HG03342 (cell line): ENCODE measurements at regions not wholly inside any gene's neighbourhood (a gene's known extent, or its start where the extent isn't known, plus 50 kb on each side); places are given as distances from the start of the nearest gene placed in this dataset.

Experiments used
- ATAC-seq: cut with Tn5 transposase; IDR thresholded peaks from one replicate; pipeline ENCODE4 v1.9.1; 2021; ENCODE audit warnings: mild to moderate bottlenecking, moderate library complexity; ENCODE audit not compliant: unreplicated experiment

DNA sequence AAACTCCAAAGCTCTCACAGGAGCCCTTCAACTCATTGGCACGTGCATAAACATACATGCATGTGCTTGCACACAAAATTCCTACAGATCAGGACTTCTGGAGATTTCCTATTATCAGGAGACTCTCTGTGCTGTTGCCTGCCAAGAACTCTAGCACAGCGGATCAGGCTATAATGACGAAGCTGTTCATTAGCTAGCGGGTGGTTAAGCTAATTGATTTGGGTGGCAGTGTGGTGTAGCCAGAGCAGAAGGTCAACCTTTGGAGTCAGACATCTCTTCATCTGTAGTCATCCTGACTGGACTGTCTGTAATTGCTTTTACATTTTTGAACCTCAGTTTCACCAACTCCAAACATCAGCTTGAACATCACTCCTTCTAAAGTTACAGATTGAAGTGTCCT lies 69.0 kb downstream of the KIF2B start:
- ATAC-seq = no peak

DNA sequence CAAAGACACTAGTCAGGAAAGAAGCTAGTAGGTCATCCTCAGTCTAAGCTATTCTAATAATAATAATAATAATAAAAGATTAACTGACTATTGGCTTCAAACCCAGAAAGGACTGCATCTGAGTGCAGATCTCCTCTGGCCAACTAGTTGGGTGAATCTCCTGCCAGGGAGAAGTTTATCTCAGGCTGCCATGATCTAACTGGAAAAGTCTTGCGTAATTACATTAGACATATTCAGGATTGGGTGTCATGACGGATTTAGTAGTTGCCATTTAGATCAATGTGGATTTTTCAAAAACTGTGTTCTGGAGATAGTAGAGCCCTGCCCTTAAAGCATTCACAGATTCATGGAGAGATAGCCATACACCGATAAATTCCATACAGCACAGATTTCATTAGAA lies 69.5 kb downstream of the KIF2B start:
- ATAC-seq = no peak

DNA sequence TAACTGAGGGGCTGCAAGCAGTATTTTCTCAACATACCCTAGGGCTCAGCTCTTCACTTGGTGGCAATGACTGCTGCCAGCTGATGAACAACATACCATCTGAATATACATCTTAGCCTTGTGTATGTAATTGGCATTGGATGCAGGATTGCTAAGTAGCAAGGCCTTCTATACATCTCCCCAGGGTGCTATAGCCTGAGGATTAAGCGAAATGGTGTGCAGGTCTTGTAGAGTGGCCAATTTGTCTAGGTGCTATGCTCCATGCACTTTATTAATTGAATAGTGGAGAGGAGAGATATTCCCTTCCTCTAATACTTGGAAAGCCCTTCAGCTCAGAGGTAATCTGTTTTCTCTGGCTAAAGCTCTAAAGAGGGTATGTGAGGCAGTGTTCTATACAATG lies 71.9 kb downstream of the KIF2B start:
- no peak for ATAC-seq

DNA sequence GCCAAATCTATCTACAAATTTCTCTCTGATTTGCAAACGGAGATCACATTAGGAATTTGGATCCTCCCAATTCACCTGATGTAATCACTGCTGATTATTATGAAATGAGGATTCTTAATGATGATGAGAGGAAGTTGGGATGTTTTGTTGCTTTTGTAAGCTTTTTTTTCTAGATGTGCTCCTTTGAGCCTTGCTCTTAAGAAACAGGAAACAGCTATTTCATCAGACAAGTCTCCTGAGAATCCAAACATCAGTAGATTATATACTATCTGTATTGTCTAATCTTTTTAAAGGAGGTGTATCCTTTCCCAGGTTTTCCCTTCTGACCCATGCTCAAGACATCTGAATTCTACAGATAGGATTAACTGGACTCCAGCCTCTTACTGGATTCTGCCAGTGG lies 73.3 kb downstream of the KIF2B start:
- no peak for ATAC-seq

DNA sequence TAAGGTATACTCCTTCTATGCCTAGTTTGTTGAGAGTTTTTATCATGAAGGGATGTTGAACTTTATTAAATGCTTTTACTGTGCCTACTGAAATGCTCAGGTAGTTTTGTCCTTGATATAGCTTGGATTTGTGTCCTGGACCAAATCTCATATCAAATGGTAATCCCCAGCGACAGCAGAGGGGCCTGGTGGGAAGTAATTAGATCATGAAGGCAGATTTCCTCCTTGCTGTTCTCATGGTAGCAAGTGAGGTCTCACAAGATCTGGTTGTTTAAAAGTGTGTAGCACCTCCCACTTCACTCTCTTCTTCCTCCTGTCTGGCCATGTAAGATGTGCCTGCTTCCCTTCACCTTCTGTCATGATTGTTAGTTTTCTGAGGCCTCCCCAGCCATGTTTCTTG lies 78.2 kb downstream of the KIF2B start:
- no peak for ATAC-seq

DNA sequence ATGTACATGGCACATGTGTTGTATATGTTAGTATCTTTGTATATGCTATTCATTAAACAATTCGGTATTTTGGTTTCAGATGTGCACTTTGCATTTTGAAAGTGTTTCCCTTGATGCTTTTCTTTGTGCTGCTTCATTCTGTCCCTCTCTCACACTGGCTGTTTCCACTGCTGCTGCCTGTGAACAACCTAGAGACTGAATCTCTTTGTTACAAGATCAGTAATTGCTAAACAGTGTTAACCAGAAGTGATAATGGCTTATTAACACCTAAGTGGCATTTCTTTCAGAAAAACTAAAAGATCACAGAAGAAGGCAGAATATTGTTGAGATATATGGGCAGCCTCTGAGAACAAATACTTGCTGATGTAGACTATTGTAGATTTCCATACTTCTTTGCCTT lies 84.7 kb downstream of the KIF2B start:
- ATAC-seq = no peak

DNA sequence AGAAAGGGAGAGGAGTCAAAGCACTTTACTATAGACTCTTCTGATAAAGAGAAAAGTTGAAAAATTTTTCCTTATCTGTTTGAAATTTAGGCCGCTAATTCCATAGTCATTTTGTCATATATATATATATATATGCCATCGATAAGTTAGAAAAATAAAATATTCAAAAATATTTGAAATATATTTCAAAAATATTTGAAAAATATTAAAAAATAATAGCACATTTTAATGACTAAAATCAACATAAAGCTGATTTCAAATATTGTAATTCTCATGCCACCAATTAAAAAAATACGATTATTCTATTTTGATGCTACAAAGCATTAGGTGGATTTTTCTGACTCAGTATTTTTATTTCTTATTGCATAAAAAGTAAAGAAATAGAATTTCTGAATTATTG lies 87.1 kb downstream of the KIF2B start:
- no peak for ATAC-seq

DNA sequence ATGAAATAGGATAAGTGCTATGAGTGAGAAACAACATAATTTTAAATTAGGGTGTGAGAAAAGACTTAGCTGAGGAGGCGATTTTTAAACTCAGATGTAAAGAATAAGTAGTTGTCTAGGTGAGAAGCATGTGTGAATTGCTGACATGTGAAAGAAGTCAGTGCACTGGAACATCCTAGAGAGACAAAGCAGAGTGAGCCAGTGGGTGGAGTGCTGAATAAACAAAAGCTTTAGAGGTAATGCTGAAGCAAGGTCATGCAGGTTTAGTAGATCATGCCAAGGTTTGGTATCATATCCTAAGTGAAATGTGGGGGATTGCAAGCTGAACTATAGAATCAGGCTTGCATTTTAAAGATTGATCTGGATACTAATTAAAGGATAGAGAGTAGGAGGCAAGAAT lies 89.4 kb downstream of the KIF2B start:
- ATAC-seq = no peak

DNA sequence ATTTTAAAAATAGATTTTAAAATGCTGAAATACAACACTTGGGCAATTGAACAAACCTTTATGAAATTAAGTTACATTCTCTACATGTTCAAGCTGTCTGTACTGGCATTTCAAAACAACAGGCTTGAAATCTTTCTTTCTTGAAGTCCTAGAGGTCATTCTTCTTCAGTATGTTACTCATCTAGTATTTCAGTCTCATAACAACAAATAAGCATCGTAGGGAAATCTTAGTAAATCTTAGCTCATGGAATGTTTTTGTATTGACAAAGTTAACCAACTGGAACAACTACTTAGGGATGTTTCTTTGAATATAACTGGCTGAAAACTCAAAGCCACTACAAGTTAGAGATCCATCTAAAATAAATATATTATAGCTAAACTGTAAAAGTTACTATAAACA lies 96.6 kb downstream of the KIF2B start:
- no peak for ATAC-seq

DNA sequence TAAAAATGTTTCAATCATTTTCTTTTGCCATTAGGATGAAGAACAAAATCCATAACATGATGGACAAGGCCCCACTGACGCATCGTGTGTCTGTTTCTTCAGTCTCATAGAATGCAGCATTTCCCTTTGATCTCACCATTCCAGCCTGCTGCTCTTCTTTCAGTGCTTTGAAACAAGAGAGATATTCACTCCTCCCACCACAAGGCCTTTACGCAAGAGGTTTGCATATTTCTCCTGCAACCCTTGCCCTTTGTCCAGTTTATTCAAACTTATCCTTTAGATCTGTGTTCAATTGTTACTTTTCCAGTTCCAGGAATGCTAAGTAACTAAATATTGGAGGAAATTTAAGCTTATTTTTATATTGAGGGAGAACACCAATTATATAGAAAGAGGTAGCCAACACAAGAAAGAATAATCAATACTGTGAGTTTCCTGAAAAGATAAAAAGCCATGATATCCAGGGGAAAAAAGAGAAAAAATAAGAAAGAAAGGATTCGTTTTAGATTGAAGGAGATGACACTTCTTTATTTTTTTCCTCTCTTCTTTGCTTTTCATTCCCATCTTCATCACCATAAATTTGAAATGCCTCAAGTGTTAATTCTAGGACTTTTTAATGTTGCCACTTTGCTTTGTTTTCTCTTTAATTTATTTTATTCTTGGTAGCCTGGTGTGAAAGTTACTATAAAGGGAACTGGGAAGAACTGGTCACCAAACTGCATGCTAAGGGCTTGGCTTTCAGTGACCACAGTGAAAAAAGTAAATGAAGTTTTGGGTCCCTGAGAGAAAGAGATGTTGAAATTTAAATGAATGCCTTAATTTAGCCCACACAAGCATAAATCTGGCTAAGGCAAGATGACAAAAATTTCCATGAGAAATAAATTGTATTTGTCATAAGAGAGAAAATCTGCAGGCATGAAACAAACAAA lies 102.1 kb downstream of the KIF2B start:
- ATAC-seq = no peak

DNA sequence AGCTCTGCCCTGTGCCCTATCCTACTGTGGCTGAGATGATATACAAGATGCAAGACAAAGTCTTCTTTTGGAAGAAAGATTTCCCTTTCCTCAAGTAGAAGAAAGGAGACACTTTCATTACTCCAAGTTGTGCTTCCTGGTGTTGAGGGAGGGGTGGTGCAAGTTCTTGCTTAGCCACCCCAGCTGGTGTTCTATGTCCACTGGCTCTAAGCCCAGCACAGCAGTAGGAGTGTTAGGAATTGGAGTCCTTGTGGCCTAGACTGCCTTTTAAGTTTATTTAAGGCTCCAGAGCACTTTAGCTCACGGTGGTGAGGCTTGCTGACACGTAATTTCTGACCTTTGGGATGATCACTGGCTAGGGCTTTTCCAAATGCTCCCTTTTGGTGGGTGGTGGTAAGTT lies 109.7 kb downstream of the KIF2B start:
- ATAC-seq = no peak

DNA sequence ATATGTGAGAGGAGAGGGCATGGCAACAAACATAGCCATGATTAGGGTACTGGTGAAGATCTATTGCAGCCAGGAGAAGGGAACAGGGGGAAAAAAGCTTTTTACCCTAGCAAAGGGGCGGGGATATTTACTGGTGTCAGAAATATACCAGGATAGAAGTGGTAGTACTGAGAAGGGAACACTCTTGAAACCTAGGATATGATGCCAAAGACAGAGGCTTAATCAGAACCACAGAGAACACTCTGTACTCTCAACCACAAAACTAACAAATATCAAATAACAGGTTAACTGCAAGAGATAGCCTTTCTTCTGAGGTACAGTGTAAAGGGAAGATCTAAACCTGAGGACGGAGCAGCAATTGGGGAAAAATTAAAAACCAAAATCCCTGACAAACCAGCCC lies 112.2 kb downstream of the KIF2B start:
- ATAC-seq = no peak

DNA sequence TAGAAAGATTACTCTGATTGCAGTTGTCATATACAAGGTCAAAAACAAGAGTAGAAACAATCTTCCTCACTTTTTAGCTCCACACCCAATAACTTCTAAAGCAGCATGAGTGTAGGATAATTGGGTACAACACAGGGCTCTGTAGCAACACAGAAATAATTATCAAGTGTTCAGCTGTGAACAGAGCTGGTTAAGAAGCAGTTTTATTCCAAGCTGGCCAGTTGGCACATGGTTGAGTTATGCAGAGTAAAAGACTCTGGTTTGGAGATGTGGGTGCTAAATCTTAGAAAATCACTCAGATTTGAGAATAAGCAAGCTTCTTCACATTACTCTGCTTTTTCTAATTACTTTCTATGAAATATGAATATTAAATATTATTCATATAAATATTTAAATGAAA lies 118.5 kb downstream of the KIF2B start:
- no peak for ATAC-seq

DNA sequence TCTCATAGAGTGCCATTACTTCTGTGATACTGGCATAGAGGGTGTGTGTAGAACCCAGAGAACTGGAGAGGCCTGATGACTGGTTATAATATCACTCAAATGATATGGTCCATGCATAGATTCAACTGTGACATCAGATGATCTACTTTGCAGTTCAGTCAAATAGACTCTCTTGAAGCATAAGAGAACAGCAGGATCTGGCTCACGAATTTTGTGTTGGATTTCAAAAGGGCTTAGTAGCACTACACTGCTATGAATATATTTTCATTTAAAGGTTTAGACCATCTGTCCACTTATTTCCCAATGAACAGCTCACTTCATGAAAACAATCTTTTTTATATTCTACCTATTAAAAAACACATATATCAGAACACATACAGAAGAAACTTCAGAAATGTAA lies 119.7 kb downstream of the KIF2B start:
- ATAC-seq = no peak

DNA sequence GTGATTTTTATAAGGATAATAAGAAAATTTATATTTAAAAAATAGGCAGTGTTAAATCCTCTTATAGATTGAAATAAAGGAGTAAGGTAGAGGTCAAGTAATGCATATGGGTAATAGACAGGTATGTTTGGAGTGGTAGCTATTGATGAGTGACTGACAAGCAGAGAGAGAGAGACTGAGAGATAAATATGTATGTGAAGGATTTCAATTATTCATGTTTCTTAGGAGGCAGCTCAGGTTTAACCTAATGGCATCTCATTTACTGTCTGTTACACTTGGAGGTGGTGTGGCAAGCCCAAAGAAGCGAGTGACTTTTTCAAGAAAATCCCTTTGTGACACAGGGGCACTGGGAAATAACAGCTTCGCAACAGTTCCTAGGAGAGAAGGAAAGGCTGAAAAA lies 120.2 kb downstream of the KIF2B start:
- no peak for ATAC-seq

DNA sequence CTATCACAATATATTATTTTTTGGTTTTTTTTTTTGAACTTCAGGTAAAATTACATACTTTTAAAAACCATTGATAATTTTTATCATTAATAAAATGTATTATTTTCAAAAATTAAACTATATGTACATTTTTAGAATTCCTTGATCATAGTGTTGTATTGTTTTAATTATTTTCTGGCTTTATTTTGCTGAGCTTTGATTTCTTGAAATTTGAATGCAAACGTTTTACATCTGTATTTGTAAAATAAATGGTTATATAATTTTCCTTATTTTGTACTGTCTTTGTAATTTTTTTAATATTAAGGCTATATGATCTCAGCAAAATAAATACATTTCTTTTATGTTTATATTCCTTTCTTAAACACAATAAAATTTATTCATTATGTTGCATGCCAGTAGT lies 125.6 kb downstream of the KIF2B start:
- ATAC-seq = no peak

DNA sequence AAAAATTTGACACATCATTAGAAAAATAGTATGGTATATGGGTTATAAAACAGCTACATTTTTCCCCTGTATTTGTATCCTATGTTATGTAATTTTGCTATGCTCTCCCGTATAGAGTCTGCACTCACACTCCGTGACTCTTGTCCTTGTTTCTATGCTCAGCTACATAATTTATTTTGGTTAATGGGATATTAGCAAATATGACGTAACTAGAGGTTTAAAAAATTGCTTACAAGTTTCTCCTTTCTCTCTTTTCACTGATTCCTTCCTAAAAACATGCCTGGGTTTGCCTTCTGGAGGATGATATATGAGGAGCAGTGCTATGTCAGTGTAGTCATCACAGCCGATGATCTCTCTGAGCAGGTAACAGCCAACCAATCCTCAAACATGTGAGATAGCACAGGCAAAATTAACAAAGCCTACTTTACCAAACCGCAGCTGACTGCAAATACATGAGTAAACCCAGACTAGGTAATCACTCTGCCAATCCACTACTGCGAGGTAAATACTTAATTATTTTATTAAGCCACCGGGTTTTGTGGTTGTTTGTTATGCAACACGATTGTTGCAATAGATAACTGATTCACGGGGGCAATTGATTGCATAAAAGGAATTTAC lies 126.9 kb downstream of the KIF2B start:
- no peak for ATAC-seq

DNA sequence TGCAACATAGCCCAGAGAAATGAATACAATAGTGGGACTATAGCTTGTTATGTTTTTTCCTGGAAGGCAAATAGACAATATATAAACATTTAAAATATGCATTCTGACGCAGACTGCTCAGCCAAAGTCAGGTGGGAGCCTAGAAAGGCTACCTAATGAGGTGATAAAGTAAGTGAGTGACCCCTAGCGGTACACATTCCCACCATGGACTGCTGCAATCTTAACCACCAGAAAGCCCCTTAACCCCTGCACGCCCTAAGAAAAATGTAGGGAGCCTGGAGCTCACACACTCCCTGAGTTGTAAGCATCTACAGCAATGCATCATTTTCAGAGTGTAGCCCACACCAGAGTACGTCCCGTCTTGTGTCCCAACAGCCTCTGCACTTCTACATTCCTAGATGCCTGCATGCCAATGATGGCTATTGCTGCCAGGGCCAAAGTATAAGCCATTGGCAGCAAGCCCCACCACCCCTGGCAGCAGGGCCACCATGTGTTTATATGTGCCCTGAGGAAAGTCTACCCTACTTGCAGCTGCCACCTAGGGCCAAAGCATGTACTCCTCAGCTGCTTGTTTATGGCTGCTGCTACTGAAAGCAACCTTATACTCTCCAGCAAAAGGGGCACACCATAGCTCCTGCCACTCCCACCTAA lies 127.6 kb downstream of the KIF2B start:
- ATAC-seq = no peak

DNA sequence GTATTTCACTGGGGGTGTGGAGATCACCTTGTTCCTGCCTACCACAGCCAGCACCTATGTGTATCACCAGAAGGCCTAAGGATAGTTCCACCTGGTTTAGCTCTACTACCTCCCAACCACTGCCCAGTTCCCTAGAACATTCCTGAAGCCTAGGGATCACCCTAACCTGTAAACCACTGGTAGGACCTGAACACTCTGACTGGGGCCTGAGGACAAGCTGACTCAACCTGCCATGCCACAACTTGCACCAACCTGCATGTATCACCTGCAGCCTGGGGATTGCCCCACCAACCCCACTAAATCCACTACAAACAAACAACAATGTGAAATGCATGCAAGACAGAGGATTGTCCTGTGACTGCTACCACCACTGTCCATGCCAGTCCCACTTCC lies 128.1 kb downstream of the KIF2B start:
- no peak for ATAC-seq

DNA sequence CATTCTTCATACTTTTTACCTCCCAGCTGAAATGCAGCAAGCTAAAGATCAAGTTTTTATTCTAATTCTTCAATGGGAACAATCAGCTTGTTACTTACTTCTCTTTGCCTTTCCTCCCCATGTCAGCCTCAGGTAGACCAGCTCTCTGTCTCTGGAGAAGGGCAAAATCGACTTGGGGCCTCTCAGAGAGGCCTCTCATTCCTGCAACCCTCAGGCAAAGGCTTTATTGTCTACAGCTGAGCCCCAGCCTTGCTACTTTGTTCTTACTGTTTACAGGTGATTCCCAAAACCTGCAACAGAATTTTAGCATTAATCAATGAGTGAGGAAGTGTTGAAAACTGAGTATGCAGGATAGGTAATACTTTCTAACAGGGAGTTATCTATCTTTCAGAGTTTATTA lies 148.6 kb downstream of the KIF2B start:
- ATAC-seq = no peak

DNA sequence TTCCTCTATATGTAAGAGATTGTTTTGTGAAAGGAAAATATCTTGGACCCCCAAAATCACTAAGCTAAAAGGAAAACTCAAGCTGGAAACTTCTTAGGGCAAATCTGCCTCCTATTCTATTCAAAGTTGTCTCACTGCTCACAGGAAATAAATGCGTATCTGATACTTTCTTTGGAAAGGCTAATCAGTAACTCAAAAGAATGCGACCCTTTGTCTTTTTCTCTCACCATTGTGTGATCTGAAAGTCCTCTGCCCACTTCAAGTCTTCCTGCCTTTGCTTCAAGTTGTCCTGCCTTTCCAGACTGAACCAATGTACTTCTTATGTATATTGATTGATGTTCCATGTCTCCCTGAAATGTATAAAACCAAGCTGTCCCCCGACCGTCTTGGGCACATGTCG lies 157.3 kb downstream of the KIF2B start:
- no peak for ATAC-seq

DNA sequence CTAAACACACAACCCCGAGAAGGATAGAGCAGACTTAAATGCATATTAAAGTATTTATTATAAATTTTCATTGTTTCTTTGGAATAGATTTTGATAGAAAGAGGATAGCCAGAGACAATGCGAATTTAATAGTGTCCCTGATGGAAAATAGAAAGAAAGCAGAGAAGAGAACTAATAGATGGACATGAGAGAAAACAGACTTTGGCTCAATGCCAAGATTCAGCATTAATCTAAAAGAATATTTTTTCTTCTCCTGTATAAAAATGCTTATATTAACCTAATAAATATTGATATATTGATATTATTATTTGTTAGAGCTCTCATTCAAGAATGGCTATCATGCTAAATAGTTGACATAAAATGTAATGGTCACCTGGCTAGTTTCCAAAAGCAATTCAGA lies 173.4 kb downstream of the KIF2B start:
- ATAC-seq = no peak
